Astrocyte of the cerebellum (primary cell): ENCODE measurements at regions not wholly inside any gene's neighbourhood (a gene's known extent, or its start where the extent isn't known, plus 50 kb on each side); places are given as distances from the start of the nearest gene placed in this dataset.

Experiments
- DNase-seq: peaks from one replicate; pipeline ENCODE4 v3.0.0-alpha.2; 2011; ENCODE audit warnings: low read depth
- H3K4me3 ChIP-seq: 2 replicates; pipeline ENCODE4 v1.5.1; 2011; ENCODE audit warnings: mild to moderate bottlenecking, low read depth, low read length, moderate library complexity
- in situ Hi-C: cut with HindIII; loops from 2 replicates; pipeline ENCODE4 v1.10.0; 2017; ENCODE audit warnings: low sequenced_read_pairs
- TF ChIP-seq, protein P1 (sequence below): IDR thresholded peaks from 2 replicates; pipeline ENCODE4 v1.5.1; 2012; ENCODE audit warnings: low read length, low read depth, moderate library complexity, mild to moderate bottlenecking; ENCODE audit errors: missing control alignments

DNA sequence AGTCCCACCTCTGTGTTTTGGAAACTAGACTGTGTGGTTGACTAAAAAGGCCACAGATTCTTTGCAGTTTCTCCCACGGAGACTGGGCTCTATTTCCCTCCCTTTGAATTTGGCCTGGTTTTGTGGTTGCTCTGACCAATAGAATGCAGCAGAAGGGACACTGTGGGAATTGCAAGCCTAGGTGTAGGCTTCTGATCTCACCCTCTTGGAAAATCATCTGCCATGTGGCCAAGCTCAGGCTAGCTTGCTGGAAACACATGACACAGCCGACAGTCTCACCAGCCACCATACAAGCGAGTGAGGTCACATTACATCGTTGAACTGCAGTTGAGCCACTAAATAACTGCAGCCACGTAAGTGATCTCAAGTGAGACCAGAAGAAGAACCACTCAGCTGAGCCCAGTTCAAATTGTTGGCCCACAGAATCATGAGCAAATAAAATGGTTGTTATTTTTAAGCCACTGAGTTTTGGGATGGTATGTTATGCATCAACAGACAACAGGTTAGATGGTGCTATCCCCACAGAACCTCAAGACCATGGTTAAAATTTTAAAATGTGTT is 319.1 kb upstream of the MEX3C start:
- in situ Hi-C loops = no loop called here
- DNase-seq = no peak
- no peak overlapping the region for H3K4me3 ChIP-seq
- TF ChIP-seq, protein P1, sequence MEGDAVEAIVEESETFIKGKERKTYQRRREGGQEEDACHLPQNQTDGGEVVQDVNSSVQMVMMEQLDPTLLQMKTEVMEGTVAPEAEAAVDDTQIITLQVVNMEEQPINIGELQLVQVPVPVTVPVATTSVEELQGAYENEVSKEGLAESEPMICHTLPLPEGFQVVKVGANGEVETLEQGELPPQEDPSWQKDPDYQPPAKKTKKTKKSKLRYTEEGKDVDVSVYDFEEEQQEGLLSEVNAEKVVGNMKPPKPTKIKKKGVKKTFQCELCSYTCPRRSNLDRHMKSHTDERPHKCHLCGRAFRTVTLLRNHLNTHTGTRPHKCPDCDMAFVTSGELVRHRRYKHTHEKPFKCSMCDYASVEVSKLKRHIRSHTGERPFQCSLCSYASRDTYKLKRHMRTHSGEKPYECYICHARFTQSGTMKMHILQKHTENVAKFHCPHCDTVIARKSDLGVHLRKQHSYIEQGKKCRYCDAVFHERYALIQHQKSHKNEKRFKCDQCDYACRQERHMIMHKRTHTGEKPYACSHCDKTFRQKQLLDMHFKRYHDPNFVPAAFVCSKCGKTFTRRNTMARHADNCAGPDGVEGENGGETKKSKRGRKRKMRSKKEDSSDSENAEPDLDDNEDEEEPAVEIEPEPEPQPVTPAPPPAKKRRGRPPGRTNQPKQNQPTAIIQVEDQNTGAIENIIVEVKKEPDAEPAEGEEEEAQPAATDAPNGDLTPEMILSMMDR = no peak

GRCh38 chr18:51519571-51519970 is 322.1 kb upstream of the MEX3C start:
- no peak for DNase-seq
- H3K4me3 ChIP-seq = no peak overlapping the region
- TF ChIP-seq, protein P1 = no peak
- in situ Hi-C loops = no loop called here

DNA sequence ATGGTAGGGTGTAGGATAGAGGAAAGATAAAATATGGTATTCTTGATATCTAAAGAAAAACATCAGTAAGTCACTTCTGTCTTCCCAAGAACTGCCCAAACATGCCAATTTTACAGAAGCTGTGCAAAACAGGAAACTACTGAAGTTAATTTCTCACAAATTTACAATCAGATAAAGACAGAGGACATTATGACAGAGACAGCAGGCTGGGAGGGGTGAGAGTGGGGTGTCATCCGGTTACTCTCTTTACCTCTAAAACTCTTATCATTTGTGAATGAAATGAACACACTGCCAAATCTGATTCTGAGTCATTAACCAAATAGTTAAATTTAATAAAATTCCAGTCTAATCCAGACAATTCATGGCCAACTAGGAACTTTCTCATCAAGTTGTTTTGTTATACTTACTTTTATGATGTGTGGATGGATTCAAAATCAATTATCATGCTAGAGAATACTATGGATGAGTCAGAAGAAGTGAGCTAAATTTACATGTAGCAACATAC is 323.2 kb upstream of the MEX3C start:
- in situ Hi-C loops = no loop called here
- H3K4me3 ChIP-seq = no peak overlapping the region
- no peak for DNase-seq
- TF ChIP-seq, protein P1 = no peak

GRCh38 chr18:51522338-51522737 is 324.9 kb upstream of the MEX3C start:
- H3K4me3 ChIP-seq = no peak overlapping the region
- in situ Hi-C loops = no loop called here
- TF ChIP-seq, protein P1 = no peak
- DNase-seq = no peak

GRCh38 chr18:51522821-51523220 is 325.3 kb upstream of the MEX3C start:
- H3K4me3 ChIP-seq = no peak overlapping the region
- in situ Hi-C loops = no loop called here
- no peak for DNase-seq
- TF ChIP-seq, protein P1 = no peak

DNA sequence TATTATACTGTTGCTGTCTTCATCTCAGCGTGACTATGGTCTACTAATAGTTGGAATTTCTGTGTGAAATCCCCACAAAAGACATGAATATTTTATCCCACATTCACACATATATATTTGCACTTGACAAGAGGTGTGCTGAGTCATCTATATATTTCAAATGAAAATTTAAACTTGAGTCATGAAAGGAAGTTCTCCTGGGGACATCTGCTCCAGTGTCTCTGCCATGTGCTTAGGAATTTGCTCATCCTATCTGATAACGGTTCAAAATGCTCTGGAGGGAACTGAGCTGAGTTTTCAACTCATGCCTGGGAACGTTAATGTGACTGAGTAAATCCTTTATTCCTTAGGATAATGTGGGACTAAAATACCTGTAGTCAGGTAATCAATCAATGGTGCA is 326.2 kb upstream of the MEX3C start:
- no peak overlapping the region for H3K4me3 ChIP-seq
- DNase-seq = no peak
- TF ChIP-seq, protein P1 = no peak
- in situ Hi-C loops = no loop called here
